MM.1S (cell line): ENCODE measurements at regions not wholly inside any gene's neighbourhood (a gene's known extent, or its start where the extent isn't known, plus 50 kb on each side); places are given as distances from the start of the nearest gene placed in this dataset.

ENCODE experiments used
- CTCF ChIP-seq: fragments of 300-600 bp; sonication (generic); IDR thresholded peaks from 2 replicates; pipeline ENCODE4 v1.5.1; 2016; ENCODE audit warnings: antibody characterized with exemption, low read length, mixed read lengths
- EZH2 ChIP-seq: fragments of 300-600 bp; sonication (generic); optimal IDR thresholded peaks from 2 replicates; pipeline ENCODE3; 2017; ENCODE audit warnings: low read depth, mild to moderate bottlenecking, antibody characterized with exemption, low read length, mixed read lengths
- EZH2phosphoT487 ChIP-seq: fragments of 300-600 bp; sonication (generic); IDR thresholded peaks from 2 replicates; pipeline ENCODE4 v1.6.1; 2018; ENCODE audit warnings: antibody characterized with exemption, low read length

- no peak for TF ChIP-seq CTCF
- TF ChIP-seq EZH2, result no peak
- TF ChIP-seq EZH2phosphoT487, result no peak
Measured at GRCh38 chr20:48531505-48531904, 296.3 kb downstream of the PREX1 start.
